H7 (cell line): ENCODE measurements at regions not wholly inside any gene's neighbourhood (a gene's known extent, or its start where the extent isn't known, plus 50 kb on each side); places are given as distances from the start of the nearest gene placed in this dataset.
"Not testable (repeated sequence)": the region's sequence is repeated elsewhere in the genome, so short reads cannot be mapped to it uniquely, and the experiment has no call there.

Experiments used
- DNase-seq: peaks from one replicate; pipeline ENCODE4 v3.0.0; 2012
- H3K27me3 ChIP-seq: 2 replicates; pipeline ENCODE4 v1.6.0; 2011; ENCODE audit warnings: mild to moderate bottlenecking, low read length; ENCODE audit not compliant: control insufficient read depth, insufficient read depth
- H3K36me3 ChIP-seq: replicated peaks from 2 replicates; pipeline ENCODE4 v1.5.1; 2011; ENCODE audit warnings: low read length; ENCODE audit not compliant: control insufficient read depth, insufficient read depth
- H3K4me3 ChIP-seq: 2 replicates; pipeline ENCODE4 v1.5.1; 2011; ENCODE audit warnings: low read depth, mild to moderate bottlenecking, control low read depth, low read length, moderate library complexity; ENCODE audit not compliant: insufficient read depth

DNA sequence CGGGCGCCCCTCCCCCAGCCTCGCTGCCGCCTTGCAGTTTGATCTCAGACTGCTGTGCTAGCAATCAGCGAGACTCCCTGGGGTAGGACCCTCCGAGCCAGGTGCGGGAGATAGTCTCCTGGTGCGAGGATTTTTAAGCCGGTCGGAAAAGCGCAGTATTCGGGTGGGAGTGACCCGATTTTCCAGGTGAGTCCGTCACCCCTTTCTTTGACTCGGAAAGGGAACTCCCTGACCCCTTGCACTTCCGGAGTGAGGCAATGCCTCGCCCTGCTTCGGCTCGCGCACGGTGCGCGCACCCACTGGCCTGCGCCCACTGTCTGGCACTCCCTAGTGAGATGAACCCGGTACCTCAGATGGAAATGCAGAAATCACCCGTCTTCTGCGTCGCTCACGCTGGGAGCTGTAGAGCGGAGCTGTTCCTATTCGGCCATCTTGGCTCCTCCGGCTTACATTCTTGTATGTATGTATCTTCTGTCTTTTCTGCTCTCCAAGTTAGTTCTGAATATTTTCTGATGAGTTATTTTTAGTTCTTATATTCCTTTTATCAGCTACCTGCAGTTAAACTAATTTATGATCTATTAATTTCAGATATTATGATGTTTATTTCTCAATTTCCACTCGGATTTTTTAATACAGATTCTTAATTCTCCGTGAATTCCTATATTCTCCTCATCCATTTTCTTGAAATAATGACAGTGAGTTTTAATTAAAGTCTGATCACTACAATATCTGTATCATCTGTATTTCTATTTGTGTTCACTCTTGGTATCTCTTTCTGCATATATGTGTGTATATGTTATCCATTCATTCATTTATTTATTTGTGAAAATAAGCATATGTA lies 370.2 kb upstream of the GRM7 start:
- H3K36me3 ChIP-seq, DNase-seq, H3K27me3 ChIP-seq: not testable (repeated sequence)
- peak overlapping the region; percentile 35 for H3K4me3 ChIP-seq

DNA sequence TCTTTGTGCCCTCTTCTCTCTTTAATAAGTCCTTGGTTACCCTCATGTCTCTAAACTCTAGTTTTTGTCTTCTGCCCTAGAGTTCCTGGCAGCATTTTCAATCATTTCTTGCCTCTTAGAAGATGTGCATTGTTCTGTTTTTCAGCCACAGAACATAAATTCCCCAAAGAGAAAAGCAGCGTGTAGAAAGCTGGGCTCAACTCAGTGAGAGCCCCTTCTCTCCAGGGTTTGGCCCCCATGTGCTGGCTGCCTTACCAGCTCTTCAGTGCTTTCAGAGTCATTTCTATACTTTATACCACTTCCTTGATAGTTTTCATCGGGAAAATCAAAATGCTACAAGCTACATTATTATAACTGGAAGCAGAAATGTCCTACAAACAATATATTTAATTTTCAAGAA lies 369.1 kb upstream of the GRM7 start:
- H3K4me3 ChIP-seq, result no peak overlapping the region
- no peaks in the 10 kb centered on the region for H3K27me3 ChIP-seq
- no peaks in the 10 kb centered on the region; the same call in 1 of the 2 replicates for H3K36me3 ChIP-seq
- no peak for DNase-seq

DNA sequence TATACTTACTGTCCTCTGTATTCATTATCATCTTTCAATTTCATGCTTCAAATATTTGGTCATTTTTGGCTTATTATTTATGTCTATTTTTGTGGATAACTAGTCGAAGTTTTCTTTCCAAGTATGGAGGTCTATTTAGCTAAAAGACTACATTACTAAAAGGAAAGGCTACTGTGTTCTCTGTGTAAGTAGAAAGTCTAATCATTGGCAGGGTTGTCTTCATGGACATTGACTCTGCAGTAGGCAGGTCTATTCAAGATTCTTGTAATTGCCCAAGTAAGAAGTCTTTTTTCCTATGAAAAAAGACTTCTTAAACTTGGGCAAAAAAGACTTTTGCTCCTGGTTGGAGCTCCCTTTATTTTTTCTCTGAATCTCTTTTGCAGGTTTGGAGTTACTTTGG lies 368.6 kb upstream of the GRM7 start:
- DNase-seq, result no peak
- Histone ChIP-seq H3K36me3 (no peaks in the 10 kb centered on the region; the same call in 1 of the 2 replicates), H3K4me3 (no peak overlapping the region), H3K27me3 (no peaks in the 10 kb centered on the region)

DNA sequence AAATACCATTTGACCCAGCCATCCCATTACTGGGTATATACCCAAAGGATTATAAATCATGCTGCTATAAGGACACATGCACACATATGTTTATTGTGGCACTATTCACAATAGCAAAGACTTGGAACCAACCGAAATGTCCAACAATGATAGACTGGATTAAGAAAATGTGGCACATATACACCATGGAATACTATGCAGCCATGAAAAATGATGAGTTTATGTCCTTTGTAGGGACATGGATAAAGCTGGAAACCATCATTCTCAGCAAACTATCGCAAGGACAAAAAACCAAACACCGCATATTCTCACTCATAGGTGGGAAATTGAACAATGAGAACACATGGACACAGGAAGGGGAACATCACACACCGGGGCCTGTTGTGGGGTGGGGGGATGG lies 362.0 kb upstream of the GRM7 start:
- H3K36me3 ChIP-seq, H3K4me3 ChIP-seq, H3K27me3 ChIP-seq, DNase-seq: not testable (repeated sequence)

DNA sequence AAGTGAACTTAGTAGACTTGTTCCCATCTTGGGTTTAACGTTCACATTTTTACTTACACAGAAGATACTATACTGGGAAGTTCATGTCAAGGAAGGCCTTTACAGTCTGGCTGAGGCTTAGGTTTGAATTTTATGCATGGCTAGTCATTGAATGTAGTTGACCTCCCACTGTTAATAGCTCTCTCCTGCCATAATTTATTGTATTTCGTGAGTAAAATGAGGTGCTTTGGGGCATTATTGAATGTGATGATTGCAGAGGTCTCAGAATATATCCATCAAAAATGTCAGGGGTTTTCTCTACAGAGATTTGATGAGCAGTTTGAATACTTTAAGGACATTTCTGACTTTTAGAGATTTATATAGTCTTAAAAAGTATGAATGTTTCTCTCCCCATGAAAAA lies 356.6 kb upstream of the GRM7 start:
- no peaks in the 10 kb centered on the region for H3K27me3 ChIP-seq
- no peak for DNase-seq

DNA sequence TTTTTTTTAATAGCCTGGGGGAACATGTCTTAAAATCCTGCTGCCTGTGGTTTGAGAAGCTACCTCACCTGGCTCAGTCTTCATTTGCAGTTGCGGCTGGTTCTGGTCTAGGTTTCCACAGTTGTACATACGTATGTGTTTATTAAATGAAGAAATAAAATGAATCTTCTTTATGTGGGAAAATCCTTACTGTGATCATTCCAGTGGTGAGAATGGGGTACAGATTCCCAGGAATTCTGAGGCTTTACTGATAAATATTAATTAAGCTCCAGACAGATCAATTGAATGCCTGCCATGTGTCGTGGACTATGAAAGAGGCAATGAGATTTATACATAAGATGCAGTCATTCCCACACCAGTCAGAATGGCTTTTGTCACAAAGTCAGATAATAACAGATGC lies 356.1 kb upstream of the GRM7 start:
- Histone ChIP-seq H3K36me3 (no peaks in the 10 kb centered on the region), H3K4me3 (no peak overlapping the region), H3K27me3 (no peaks in the 10 kb centered on the region)
- DNase-seq, result no peak

More for the DNA sequence above, 356.6 kb upstream of the GRM7 start:
- no peak overlapping the region for H3K4me3 ChIP-seq
- H3K36me3 ChIP-seq, result no peaks in the 10 kb centered on the region

DNA sequence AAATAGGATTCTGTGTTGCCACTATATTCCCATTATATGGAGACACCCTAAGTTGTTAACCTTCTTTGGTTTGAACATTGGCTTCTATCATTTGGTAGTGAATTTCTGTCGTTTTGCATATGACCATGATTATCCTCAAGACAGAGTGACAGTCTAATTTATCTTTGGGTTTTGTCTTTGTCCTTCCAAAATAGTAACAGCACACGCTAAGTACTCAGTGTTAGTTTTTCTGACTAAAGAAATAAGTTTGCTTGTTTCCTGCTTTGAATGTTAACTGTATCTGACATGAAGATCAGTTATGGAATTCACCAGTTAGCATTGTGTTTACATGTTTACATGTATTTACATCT lies 352.5 kb upstream of the GRM7 start:
- Histone ChIP-seq H3K36me3 (no peaks in the 10 kb centered on the region; the same call in 1 of the 2 replicates), H3K4me3 (no peak overlapping the region), H3K27me3 (no peaks in the 10 kb centered on the region)
- DNase-seq, result no peak

DNA sequence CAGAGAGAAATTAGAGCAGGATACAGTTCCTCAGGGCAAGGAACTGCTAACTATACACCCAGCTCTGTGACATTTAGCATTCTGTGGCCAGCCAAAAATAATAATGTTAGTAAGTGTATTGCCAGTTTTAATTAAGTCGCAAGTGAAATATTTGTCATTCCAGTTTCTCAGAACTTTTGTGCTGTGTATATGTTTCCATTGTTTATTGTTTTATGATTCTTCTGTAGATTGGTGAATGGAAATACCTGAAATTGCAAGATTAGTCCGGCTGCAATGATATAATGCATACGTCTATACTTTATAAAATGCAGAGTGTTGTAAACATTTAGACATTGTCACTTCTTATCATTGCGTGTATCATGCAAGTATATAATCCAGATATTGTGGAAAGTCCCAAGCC lies 351.3 kb upstream of the GRM7 start:
- H3K36me3 ChIP-seq, result no peaks in the 10 kb centered on the region; the same call in 1 of the 2 replicates
- no peak overlapping the region for H3K4me3 ChIP-seq
- no peak for DNase-seq
- H3K27me3 ChIP-seq, result no peaks in the 10 kb centered on the region

DNA sequence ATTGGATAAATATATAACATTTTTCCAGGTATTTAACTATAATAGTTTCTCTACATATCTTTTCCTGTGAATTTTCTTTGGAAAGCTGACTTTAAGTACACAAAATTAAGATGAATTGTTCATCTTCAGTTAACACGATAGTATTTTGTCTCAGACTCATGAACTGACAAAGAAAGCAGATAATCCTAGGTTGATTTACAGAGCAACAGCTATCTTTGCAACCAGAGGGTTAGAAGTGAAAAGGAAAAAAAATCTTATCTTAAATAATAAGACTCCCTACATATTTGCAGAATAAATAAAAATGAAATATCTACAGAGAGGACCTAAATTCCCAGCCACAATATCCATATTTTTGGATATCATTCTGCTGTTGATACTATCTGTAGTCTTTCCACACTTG lies 350.2 kb upstream of the GRM7 start:
- DNase-seq, result no peak
- no peak overlapping the region for H3K4me3 ChIP-seq
- H3K36me3 ChIP-seq, result no peaks in the 10 kb centered on the region; the same call in 1 of the 2 replicates
- H3K27me3 ChIP-seq, result no peaks in the 10 kb centered on the region

DNA sequence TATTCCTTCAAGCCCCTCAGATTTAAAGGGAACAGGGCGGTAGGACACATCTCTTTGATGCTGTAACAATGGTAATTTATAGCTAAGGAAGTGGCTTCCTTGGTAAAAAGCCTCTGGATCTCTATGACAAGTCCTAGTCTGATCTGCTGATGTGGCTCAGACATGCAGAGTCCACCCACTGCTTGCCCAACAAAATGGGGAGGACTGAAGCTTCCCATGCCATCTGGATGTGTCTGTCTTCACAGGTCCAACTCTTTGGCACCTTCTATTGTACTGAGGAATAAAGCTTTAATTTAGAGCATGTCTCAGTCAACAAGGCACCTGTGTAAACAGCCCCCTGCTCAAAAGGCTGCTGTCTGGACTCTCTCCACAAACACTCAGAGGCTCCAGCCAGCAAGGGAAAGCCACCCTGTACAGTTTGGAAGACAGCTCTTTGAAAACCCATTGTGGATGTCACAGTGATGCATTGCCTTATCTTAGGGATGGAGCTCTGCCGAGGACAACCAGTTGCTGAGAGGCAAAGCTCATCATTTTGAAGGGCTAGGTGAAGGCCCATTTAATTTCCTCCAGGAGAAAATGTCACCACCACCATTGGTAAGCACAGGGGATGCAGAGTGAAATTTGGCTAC lies 348.6 kb upstream of the GRM7 start:
- no peak for DNase-seq
- Histone ChIP-seq H3K4me3 (no peak overlapping the region), H3K27me3 (no peaks in the 10 kb centered on the region), H3K36me3 (no peaks in the 10 kb centered on the region; the same call in 1 of the 2 replicates)

DNA sequence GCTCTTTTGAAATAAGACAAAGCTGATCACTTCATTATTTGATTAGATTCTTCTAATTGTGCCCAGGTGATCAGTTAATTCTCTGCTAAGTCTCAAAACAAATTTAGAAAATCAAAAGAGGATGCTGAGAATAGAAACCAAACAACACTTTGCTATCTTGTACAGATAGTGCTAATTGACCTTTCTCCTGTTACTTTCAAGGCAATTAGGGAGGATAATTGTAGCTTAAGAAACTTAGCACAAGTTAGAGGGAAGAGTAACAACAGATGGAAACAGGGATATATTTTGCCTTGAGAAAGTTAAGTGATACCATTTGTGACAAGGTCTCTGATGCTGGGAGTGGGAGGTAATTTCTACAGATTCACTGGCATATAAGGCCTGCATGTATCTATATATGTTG lies 344.8 kb upstream of the GRM7 start:
- Histone ChIP-seq H3K27me3 (no peaks in the 10 kb centered on the region), H3K4me3 (no peak overlapping the region), H3K36me3 (no peaks in the 10 kb centered on the region; the same call in 1 of the 2 replicates)
- DNase-seq, result no peak

DNA sequence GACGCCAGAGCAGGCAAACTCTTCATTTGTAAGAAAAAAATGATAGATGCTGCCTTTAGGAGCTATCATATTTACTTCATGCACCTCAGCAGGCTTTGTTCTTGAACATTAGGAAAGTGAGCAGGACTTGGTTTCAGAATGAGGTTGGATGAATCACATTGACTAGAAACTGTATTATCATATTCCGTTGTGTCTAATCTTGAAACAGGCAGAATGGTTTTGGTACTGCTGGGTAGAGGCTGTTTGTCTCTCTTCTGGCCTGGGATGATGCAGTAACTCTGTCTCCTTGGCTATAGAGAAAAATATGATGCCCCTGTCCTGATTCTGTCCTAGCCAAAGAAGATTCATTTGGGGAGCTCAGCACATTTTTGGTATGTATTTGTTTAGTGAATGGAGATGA lies 344.2 kb upstream of the GRM7 start:
- no peak overlapping the region for H3K4me3 ChIP-seq
- no peak for DNase-seq

DNA sequence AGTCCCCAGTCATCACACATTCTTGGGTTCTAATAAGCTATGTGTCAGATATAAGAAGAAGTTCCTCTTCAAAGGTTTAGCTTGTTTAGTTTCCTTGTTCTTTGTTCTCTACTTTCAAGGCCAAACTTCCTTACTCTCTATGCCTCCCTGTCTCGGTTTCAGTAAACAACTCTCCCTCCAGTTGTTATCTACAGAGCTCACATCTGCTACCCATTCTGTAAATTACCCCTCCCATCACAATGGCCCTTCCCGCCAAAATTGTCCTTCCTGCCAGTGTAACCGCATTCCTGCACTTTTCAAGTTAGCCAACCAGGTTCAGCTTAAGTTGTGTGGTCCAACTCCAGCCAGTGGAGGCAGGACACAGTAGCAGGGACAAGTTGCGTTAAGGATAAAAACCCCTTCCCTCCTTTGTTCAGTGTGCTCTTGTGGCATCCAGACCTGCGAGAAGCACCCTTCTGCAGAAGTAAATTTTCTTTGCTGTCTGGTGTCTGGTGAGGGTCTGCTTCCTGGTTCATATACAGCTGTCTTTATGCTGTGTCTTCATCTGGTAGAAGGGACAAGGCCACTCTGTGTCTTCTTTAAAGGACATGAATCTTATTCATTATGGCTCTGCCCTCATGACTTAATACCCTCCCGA lies 342.1 kb upstream of the GRM7 start:
- DNase-seq, result no peak
- Histone ChIP-seq H3K27me3 (no peaks in the 10 kb centered on the region), H3K36me3 (no peaks in the 10 kb centered on the region), H3K4me3 (no peak overlapping the region)

More for the DNA sequence above, 344.2 kb upstream of the GRM7 start:
- H3K27me3 ChIP-seq, result no peaks in the 10 kb centered on the region
- H3K36me3 ChIP-seq, result no peaks in the 10 kb centered on the region; the same call in 1 of the 2 replicates

DNA sequence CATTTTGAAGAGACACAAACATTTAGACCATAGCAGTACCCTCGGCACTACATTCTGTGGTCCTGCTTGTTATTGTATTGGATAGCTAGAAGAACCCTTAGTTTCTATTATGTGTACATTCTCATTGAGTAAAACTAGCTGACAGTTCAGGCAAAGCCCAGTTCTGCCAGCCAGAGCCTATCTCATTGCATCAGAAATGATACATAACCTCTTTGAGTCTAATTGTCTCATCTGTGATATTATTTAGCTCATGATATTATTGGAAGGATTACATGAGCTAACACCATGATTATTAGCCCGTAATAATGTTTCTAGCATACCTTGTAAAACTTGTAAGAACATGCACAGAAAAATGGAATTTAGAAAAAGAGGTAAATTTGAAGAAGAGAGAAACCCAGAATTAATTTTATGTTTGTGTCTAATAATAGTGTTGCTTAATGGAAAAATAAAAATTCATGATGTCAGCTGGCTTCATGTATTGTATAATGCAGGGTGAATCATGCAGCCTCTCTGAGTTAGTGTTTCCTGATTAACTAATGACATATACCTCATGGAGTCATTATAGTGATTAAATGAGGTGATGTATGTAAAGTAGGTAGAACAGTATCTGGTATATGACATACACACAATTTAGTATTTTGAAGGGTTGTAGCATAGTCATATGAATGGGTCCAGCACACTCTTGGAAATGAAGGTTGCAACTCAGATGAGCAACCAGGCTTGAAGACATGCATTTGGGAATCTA lies 339.4 kb upstream of the GRM7 start:
- H3K36me3 ChIP-seq, result no peaks in the 10 kb centered on the region
- no peak for DNase-seq

More for the DNA sequence above, 339.4 kb upstream of the GRM7 start:
- no peaks in the 10 kb centered on the region for H3K27me3 ChIP-seq
- H3K4me3 ChIP-seq, result no peak overlapping the region
